GM23338 (cell line): ENCODE measurements at regions not wholly inside any gene's neighbourhood (a gene's known extent, or its start where the extent isn't known, plus 50 kb on each side); places are given as distances from the start of the nearest gene placed in this dataset.

Experiments
- ATAC-seq: fragments of 200-7000 bp; cut with Tn5 transposase; 3 replicates; pipeline ENCODE4 v1.9.1; 2020
- DNase-seq: peaks from one replicate; pipeline ENCODE4 v3.0.0-alpha.2; 2015; ENCODE audit warnings: low spot score
- H2AFZ ChIP-seq: fragments of 200-600 bp; sonication (generic); 2 replicates; pipeline ENCODE4 v1.8.0; 2016; ENCODE audit warnings: antibody characterized with exemption, mild to moderate bottlenecking, moderate library complexity
- H3F3A ChIP-seq: fragments of 200-600 bp; sonication (generic); replicated peaks from 2 replicates; pipeline ENCODE4 v1.8.0; 2017; ENCODE audit warnings: antibody characterized with exemption, mixed run types, low read depth
- H3K27ac ChIP-seq: fragments of 200-600 bp; sonication (generic); 2 replicates; pipeline ENCODE4 v1.6.1; 2016; ENCODE audit warnings: low read depth
- H3K27me3 ChIP-seq: fragments of 200-600 bp; sonication (generic); 2 replicates; pipeline ENCODE4 v1.8.0; 2016; ENCODE audit warnings: mild to moderate bottlenecking, mixed run types, moderate library complexity; ENCODE audit not compliant: insufficient read depth
- H3K36me3 ChIP-seq: fragments of 200-600 bp; sonication (generic); 2 replicates; pipeline ENCODE4 v1.8.0; 2016; ENCODE audit warnings: mild to moderate bottlenecking; ENCODE audit not compliant: insufficient read depth
- H3K4me1 ChIP-seq: fragments of 200-600 bp; sonication (generic); 2 replicates; pipeline ENCODE4 v1.8.0; 2016; ENCODE audit warnings: mild to moderate bottlenecking, moderate library complexity; ENCODE audit not compliant: insufficient read depth
- H3K4me2 ChIP-seq: fragments of 200-600 bp; sonication (generic); 2 replicates; pipeline ENCODE4 v1.7.1; 2017; ENCODE audit warnings: mixed run types
- H3K4me3 ChIP-seq: fragments of 200-600 bp; sonication (generic); 2 replicates; pipeline ENCODE4 v1.6.1; 2016; ENCODE audit warnings: mixed run types
- H3K79me2 ChIP-seq: fragments of 200-600 bp; sonication (generic); replicated peaks from 2 replicates; pipeline ENCODE4 v1.8.0; 2017; ENCODE audit warnings: mild to moderate bottlenecking; ENCODE audit not compliant: insufficient read depth
- H3K9me2 ChIP-seq: fragments of 200-600 bp; sonication (generic); 2 replicates; pipeline ENCODE4 v1.8.0; 2017; ENCODE audit not compliant: insufficient read depth
- H4K20me1 ChIP-seq: fragments of 200-600 bp; sonication (generic); replicated peaks from 2 replicates; pipeline ENCODE4 v1.8.0; 2017; ENCODE audit warnings: mild to moderate bottlenecking; ENCODE audit not compliant: insufficient read depth
- H3K27ac Mint-ChIP-seq: 2 replicates; pipeline ENCODE4 v1.8.0; 2020; ENCODE audit warnings: inconsistent platforms, mild to moderate bottlenecking, moderate library complexity, mixed read lengths
- H3K27me3 Mint-ChIP-seq: 3 replicates; pipeline ENCODE4 v1.8.0; 2022; ENCODE audit warnings: low read depth, mild to moderate bottlenecking, moderate library complexity, mixed read lengths, inconsistent platforms; ENCODE audit not compliant: insufficient read depth, poor library complexity
- H3K36me3 Mint-ChIP-seq: 3 replicates; pipeline ENCODE4 v1.8.0; 2021; ENCODE audit warnings: low read depth, mild to moderate bottlenecking, inconsistent platforms, moderate library complexity, mixed read lengths
- H3K4me1 Mint-ChIP-seq: 3 replicates; pipeline ENCODE4 v1.8.0; 2020; ENCODE audit warnings: mild to moderate bottlenecking, inconsistent platforms, mixed read lengths
- H3K4me3 Mint-ChIP-seq: 3 replicates; pipeline ENCODE4 v1.8.0; 2021; ENCODE audit warnings: moderate library complexity, mild to moderate bottlenecking, inconsistent platforms, mixed read lengths
- H3K9me3 Mint-ChIP-seq: 3 replicates; pipeline ENCODE4 v1.8.0; 2020; ENCODE audit warnings: moderate library complexity, mild to moderate bottlenecking, inconsistent platforms, mixed read lengths
- CREB1 ChIP-seq: fragments of 250-450 bp; sonication (Bioruptor Pico); IDR thresholded peaks from 2 replicates; pipeline ENCODE4 v1.5.0; 2020; ENCODE audit warnings: low read depth, mild to moderate bottlenecking, moderate library complexity
- CTCF ChIP-seq, 2 experiments: fragments of 200-600 bp in 1 of 2; sonication (generic) in 1 of 2; conservative IDR thresholded peaks; 2 replicates each; pipeline versions ENCODE4 v1.5.1 to v1.6.1; 2016 to 2017; ENCODE audit warnings: antibody characterized with exemption in 2 of 2, low read depth in 2 of 2, mild to moderate bottlenecking in 2 of 2, moderate library complexity in 1 of 2
- ETS1 ChIP-seq: IDR thresholded peaks from 2 replicates; pipeline ENCODE4 v1.6.1; 2016; ENCODE audit warnings: antibody characterized with exemption
- EZH2 ChIP-seq: fragments of 200-600 bp; sonication (generic); IDR thresholded peaks from one replicate; pipeline ENCODE4 v1.8.0; 2017; ENCODE audit warnings: antibody characterized with exemption, mild to moderate bottlenecking, low read depth; ENCODE audit not compliant: unreplicated experiment
- EZH2phosphoT487 ChIP-seq: fragments of 200-600 bp; sonication (generic); IDR thresholded peaks from one replicate; pipeline ENCODE4 v1.8.1; 2018; ENCODE audit warnings: antibody characterized with exemption; ENCODE audit not compliant: unreplicated experiment
- JUNB ChIP-seq: IDR thresholded peaks from one replicate; pipeline ENCODE4 v1.6.1; 2016; ENCODE audit warnings: antibody characterized with exemption; ENCODE audit not compliant: unreplicated experiment
- NANOG ChIP-seq: IDR thresholded peaks from 2 replicates; pipeline ENCODE4 v1.6.1; 2016; ENCODE audit warnings: antibody characterized with exemption, borderline replicate concordance
- POLR2AphosphoS5 ChIP-seq: IDR thresholded peaks from 2 replicates; pipeline ENCODE4 v1.6.1; 2016; ENCODE audit warnings: antibody characterized with exemption, low read depth
- REST ChIP-seq: IDR thresholded peaks from one replicate; pipeline ENCODE4 v1.6.1; 2018; ENCODE audit warnings: antibody characterized with exemption; ENCODE audit not compliant: unreplicated experiment
- STAT1 ChIP-seq: IDR thresholded peaks from one replicate; pipeline ENCODE4 v1.6.1; 2016; ENCODE audit warnings: antibody characterized with exemption; ENCODE audit not compliant: unreplicated experiment
- ZNF114 ChIP-seq: fragments of 250-450 bp; sonication (Bioruptor Pico); IDR thresholded peaks from 2 replicates; pipeline ENCODE4 v1.5.0; 2020; ENCODE audit warnings: mild to moderate bottlenecking, moderate library complexity
- ZNF331 ChIP-seq: fragments of 250-450 bp; sonication (Bioruptor Pico); IDR thresholded peaks from 2 replicates; pipeline ENCODE4 v1.5.0; 2020; ENCODE audit warnings: low read depth, mild to moderate bottlenecking, moderate library complexity
- ZNF462 ChIP-seq: fragments of 250-450 bp; sonication (Bioruptor Pico); IDR thresholded peaks from 2 replicates; pipeline ENCODE4 v1.5.0; 2020; ENCODE audit warnings: mild to moderate bottlenecking, moderate library complexity

GRCh38 chr3:90087703-90088102, 980.3 kb downstream of the EPHA3 start:
- no peak overlapping the region for H3K4me3 Mint-ChIP-seq
- no peak overlapping the region for H3K4me3 ChIP-seq
- H3K79me2 ChIP-seq = no peaks in the 10 kb centered on the region
- no peak overlapping the region for H3K27ac Mint-ChIP-seq
- H3K4me1 ChIP-seq = peaks cover 19% of the 10 kb centered on the region
- ATAC-seq = no peak
- no peak for DNase-seq
- TF ChIP-seq ZNF331 (CRISPR knock-in tag) = no peak
- no peak for TF ChIP-seq EZH2
- TF ChIP-seq STAT1 = no peak
- TF ChIP-seq JUNB = no peak
- TF ChIP-seq POLR2AphosphoS5 = no peak
- no peak for TF ChIP-seq CREB1
- TF ChIP-seq ZNF462 (CRISPR knock-in tag) = no peak
- TF ChIP-seq EZH2phosphoT487 = no peak
- TF ChIP-seq NANOG = no peak
- no peak for TF ChIP-seq REST
- no peak for TF ChIP-seq ETS1
- no peak for TF ChIP-seq CTCF (conservative IDR thresholded peaks at IDR 0.05; ENCODE audit: low read depth in 2 of 2)
- TF ChIP-seq ZNF114 = no peak
- no peak overlapping the region for H3K4me2 ChIP-seq
- no peaks in the 10 kb centered on the region for H4K20me1 ChIP-seq
- H3K36me3 Mint-ChIP-seq = no peaks in the 10 kb centered on the region
- no peaks in the 10 kb centered on the region for H3K9me2 ChIP-seq
- H3K9me3 Mint-ChIP-seq = no peaks in the 10 kb centered on the region
- no peak overlapping the region for H2AFZ ChIP-seq
- no peaks in the 10 kb centered on the region for H3F3A ChIP-seq
- H3K4me1 Mint-ChIP-seq = peaks cover 12% of the 10 kb centered on the region; the same call in 2 of the 3 replicates
- H3K36me3 ChIP-seq = no peaks in the 10 kb centered on the region
- H3K27me3 ChIP-seq = no peaks in the 10 kb centered on the region
- H3K27ac ChIP-seq = no peak overlapping the region
- H3K27me3 Mint-ChIP-seq = peaks cover 1% of the 10 kb centered on the region
